ENCODE measurements at regions not wholly inside any gene's neighbourhood (a gene's known extent, or its start where the extent isn't known, plus 50 kb on each side); places are given as distances from the start of the nearest gene placed in this dataset.

- no peak overlapping the region for H2BK120ac ChIP-seq (ENCODE audit: low read depth, low read length)
- in situ Hi-C loops (cut with MboI; ENCODE audit: low sequenced_read_pairs) (loop anchor here (25.0 kb wide), 1 partner anchor 94 kb away; the partner anchor contains the start of gene SYT4), intact Hi-C loops (cut with micrococcal nuclease) (no loop called here), dilution Hi-C loops (cut with HindIII; ENCODE audit: low sequenced_read_pairs, unreplicated experiment) (no loop called here)
- H3K9me3 ChIP-seq (ENCODE audit: control insufficient read depth, insufficient read depth, low read length) = no peaks in the 10 kb centered on the region
- H3K36me3 ChIP-seq (ENCODE audit: control insufficient read depth, insufficient read depth, low read length) = no peaks in the 10 kb centered on the region
- no peak overlapping the region for H3K9ac ChIP-seq (ENCODE audit: low read depth, low read length)
- ChIA-PET CTCF (interaction anchor here (1.2 kb wide), 1 partner anchor 15 kb away, joined by 3 read pairs; no protein-coding TSS in a partner anchor), POLR2A (ENCODE audit: unreplicated experiment) (no interaction called here)
- no peaks in the 10 kb centered on the region for H3K4me1 ChIP-seq (ENCODE audit: control insufficient read depth, insufficient read depth, low read length)
- H3K27me3 ChIP-seq (ENCODE audit: control insufficient read depth, insufficient read depth, low read length) = no peaks in the 10 kb centered on the region
- no peak overlapping the region for H3K27ac ChIP-seq (ENCODE audit: insufficient read depth, low read length)
- H2BK15ac ChIP-seq (ENCODE audit: low read depth, low read length) = no peak overlapping the region
- no peak overlapping the region for H3K56ac ChIP-seq (ENCODE audit: extremely low read depth, insufficient read depth, low read length)
- ATAC-seq (ENCODE audit: low read depth) (no peak), DNase-seq (no peak)
- no peak overlapping the region for H2BK5ac ChIP-seq (ENCODE audit: low read depth, low read length, poor library complexity, severe bottlenecking)
- H4K8ac ChIP-seq (ENCODE audit: low read depth in 2 of 2, low read length in 2 of 2) = no peak overlapping the region
- no peaks in the 10 kb centered on the region for H3K9me1 ChIP-seq (ENCODE audit: insufficient read depth, low read length)
- H3K23ac ChIP-seq (ENCODE audit: low read depth, low read length) = no peak overlapping the region
- TF ChIP-seq RFX5 (IDR thresholded peaks at IDR 0.05; ENCODE audit: low read depth, low read length) (no peak), MAFK (IDR thresholded peaks at IDR 0.05; ENCODE audit: low read depth, low read length) (no peak), MXI1 (IDR thresholded peaks at IDR 0.05; ENCODE audit: borderline replicate concordance, low read depth, low read length) (no peak), NFE2L2 (IDR thresholded peaks at IDR 0.05; ENCODE audit: low read depth, low read length) (no peak), FOS (IDR thresholded peaks at IDR 0.05; ENCODE audit: low read depth, low read length) (no peak), POLR2A (IDR thresholded peaks at IDR 0.05; ENCODE audit: low read depth, low read length) (no peak), USF2 (IDR thresholded peaks at IDR 0.05; ENCODE audit: low read depth, low read length) (no peak), RCOR1 (IDR thresholded peaks at IDR 0.05; ENCODE audit: insufficient replicate concordance, low read length) (no peak), ELK1 (IDR thresholded peaks at IDR 0.05; ENCODE audit: borderline replicate concordance, low read depth, low read length) (no peak), SMC3 (IDR thresholded peaks at IDR 0.05; ENCODE audit: low read depth, low read length) (no peak), BHLHE40 (IDR thresholded peaks at IDR 0.05; ENCODE audit: low read depth, low read length) (no peak), CTCF (conservative IDR thresholded peaks at IDR 0.05; ENCODE audit: low read depth, low read length) (no peak), CHD1 (IDR thresholded peaks at IDR 0.05; ENCODE audit: low read depth, low read length) (no peak), MAZ (IDR thresholded peaks at IDR 0.05; ENCODE audit: borderline replicate concordance, low read depth, low read length) (no peak)
- H3K14ac ChIP-seq (replicated peaks; ENCODE audit: low read depth, low read length) = no peak overlapping the region
- no peak overlapping the region for H2BK20ac ChIP-seq (ENCODE audit: low read depth, low read length)
- H3K79me1 ChIP-seq (ENCODE audit: low read depth in 1 of 2, low read length in 2 of 2) = no peaks in the 10 kb centered on the region
- no peak overlapping the region for H2AK5ac ChIP-seq (ENCODE audit: low read depth, low read length)
- no peak overlapping the region for H2AK9ac ChIP-seq (replicated peaks; ENCODE audit: low read depth, low read length, poor library complexity)
- no peak overlapping the region for H2AFZ ChIP-seq (replicated peaks; ENCODE audit: low read length, poor library complexity)
- WGBS, 2 experiments (ENCODE audit: extremely low coverage in 2 of 2, insufficient read length in 1 of 2) = no CpG with 5 or more reads among the region's 2 CpGs
- no peaks in the 10 kb centered on the region for H4K20me1 ChIP-seq (ENCODE audit: insufficient read depth, low read length)
- H3K4ac ChIP-seq (ENCODE audit: low read depth, low read length) = no peak overlapping the region
- H4K91ac ChIP-seq (ENCODE audit: insufficient read depth, low read depth, low read length) = no peak overlapping the region
- BruUV-seq (replicated peaks) = no TSS peak
- H3K4me2 ChIP-seq (ENCODE audit: low read depth, low read length) = no peak overlapping the region
- H3K18ac ChIP-seq (ENCODE audit: low read depth, low read length) = no peak overlapping the region
- no peak overlapping the region for H3K4me3 ChIP-seq (ENCODE audit: insufficient read depth, low read depth, low read length)
- H4K5ac ChIP-seq (ENCODE audit: low read depth, low read length) = no peak overlapping the region
These were observed 77.9 kb upstream of the RIT2 start for GRCh38 chr18:43193336-43193735.
